H1 (cell line): ENCODE measurements at regions not wholly inside any gene's neighbourhood (a gene's known extent, or its start where the extent isn't known, plus 50 kb on each side); places are given as distances from the start of the nearest gene placed in this dataset.

Experiments used
- CTCF ChIA-PET: fragments of 300-600 bp; sonication (Branson Sonifier 250); formaldehyde crosslinking; loops from one replicate; lab custom pipeline; 2021; ENCODE audit not compliant: partially characterized antibody; lab: Charles Lee
- POLR2A ChIA-PET: fragments of 300-600 bp; sonication (Branson Sonifier 250); formaldehyde crosslinking; loops from one replicate; lab custom pipeline; 2021; ENCODE audit warnings: inconsistent platforms; ENCODE audit not compliant: partially characterized antibody; lab: Charles Lee
- DNase-seq, 2 experiments: peaks; one replicate each; pipeline versions ENCODE4 v3.0.0 to v3.0.0-alpha.2; 2010 to 2022; ENCODE audit warnings: low spot score in 2 of 2, low read depth in 1 of 2, mixed read lengths in 1 of 2
- FAIRE-seq: peaks from 2 replicates; lab custom pipeline; 2011; peaks lifted over from hg19 to GRCh38; lab: Jason Lieb, UNC
- H2AFZ ChIP-seq: 2 replicates; pipeline ENCODE4 v1.8.1; 2012; ENCODE audit warnings: low read length, inconsistent platforms
- H2AK5ac ChIP-seq: 2 replicates; pipeline ENCODE4 v1.6.1; 2013; ENCODE audit warnings: low read depth, low read length
- H2BK120ac ChIP-seq: replicated peaks from 2 replicates; pipeline ENCODE3; 2013; ENCODE audit warnings: low read depth, low read length, inconsistent platforms
- H2BK12ac ChIP-seq: 2 replicates; pipeline ENCODE4 v1.6.1; 2013; ENCODE audit warnings: low read depth, low read length
- H2BK15ac ChIP-seq: 2 replicates; pipeline ENCODE4 v1.6.1; 2013; ENCODE audit warnings: low read length
- H2BK20ac ChIP-seq: 2 replicates; pipeline ENCODE4 v1.6.1; 2013; ENCODE audit warnings: low read length
- H2BK5ac ChIP-seq: 2 replicates; pipeline ENCODE4 v1.6.1; 2013; ENCODE audit warnings: low read depth, low read length
- H3K14ac ChIP-seq: 2 replicates; pipeline ENCODE4 v1.6.1; 2013; ENCODE audit warnings: inconsistent platforms; ENCODE audit not compliant: insufficient read length
- H3K18ac ChIP-seq: 2 replicates; pipeline ENCODE4 v1.6.1; 2013; ENCODE audit warnings: low read length; ENCODE audit errors: extremely low read depth
- H3K23ac ChIP-seq: 2 replicates; pipeline ENCODE4 v1.6.1; 2013; ENCODE audit warnings: inconsistent platforms; ENCODE audit not compliant: insufficient read length
- H3K23me2 ChIP-seq: 2 replicates; pipeline ENCODE4 v1.6.1; 2013; ENCODE audit warnings: low read depth, low read length
- H3K27ac ChIP-seq: 2 replicates; pipeline ENCODE4 v1.6.1; 2011; ENCODE audit warnings: low read depth, low read length, inconsistent platforms
- H3K27me3 ChIP-seq, 4 experiments: replicated peaks in 1 of 4; 1 replicate in 1 of 4; 2 replicates in 3 of 4; pipeline versions ENCODE4 v1.6.1 to v1.8.1; 2011 to 2013; ENCODE audit warnings: low read length in 3 of 4, mild to moderate bottlenecking in 3 of 4, inconsistent platforms in 2 of 4, mixed read lengths in 2 of 4, moderate library complexity in 1 of 4; ENCODE audit not compliant: control insufficient read depth in 3 of 4, insufficient read depth in 3 of 4; ENCODE audit errors: extremely low read depth in 1 of 4
- H3K36me3 ChIP-seq, 4 experiments: 2 replicates each; pipeline versions ENCODE4 v1.6.1 to v1.8.1; 2011 to 2013; ENCODE audit warnings: mild to moderate bottlenecking in 4 of 4, low read length in 3 of 4, moderate library complexity in 2 of 4, control low read depth in 1 of 4, inconsistent platforms in 1 of 4; ENCODE audit not compliant: insufficient read depth in 4 of 4, control insufficient read depth in 2 of 4
- H3K4ac ChIP-seq: replicated peaks from 2 replicates; pipeline ENCODE3; 2013; ENCODE audit warnings: low read length, low read depth, mixed read lengths, inconsistent platforms; ENCODE audit not compliant: insufficient read length
- H3K4me1 ChIP-seq, 4 experiments: replicated peaks in 1 of 4; 1 replicate in 1 of 4; 2 replicates in 3 of 4; pipeline versions ENCODE4 v1.6.1 to v1.8.1; 2011 to 2013; ENCODE audit warnings: low read length in 3 of 4, inconsistent platforms in 2 of 4, mixed read lengths in 1 of 4; ENCODE audit not compliant: insufficient read depth in 4 of 4, control insufficient read depth in 3 of 4
- H3K4me2 ChIP-seq, 2 experiments: 2 replicates each; pipeline versions ENCODE4 v1.6.1 to v1.8.1; 2011 to 2013; ENCODE audit warnings: low read depth in 2 of 2, low read length in 2 of 2, control low read depth in 1 of 2, inconsistent platforms in 1 of 2, mild to moderate bottlenecking in 1 of 2; ENCODE audit not compliant: insufficient read depth in 1 of 2
- H3K4me3 ChIP-seq, 4 experiments: fragments of 200-600, 300-600 bp in 1 of 4; sonication (generic), shearing (Covaris generic), sonication (Bioruptor Twin) in 1 of 4; 2 replicates each; pipeline versions ENCODE4 v1.5.1 to v1.8.1; 2011 to 2016; ENCODE audit warnings: low read length in 4 of 4, low read depth in 3 of 4, control low read depth in 2 of 4, inconsistent platforms in 2 of 4, mild to moderate bottlenecking in 2 of 4, mixed read lengths in 1 of 4, moderate library complexity in 1 of 4; ENCODE audit not compliant: insufficient read depth in 2 of 4; ENCODE audit errors: extremely low read depth in 1 of 4
- H3K56ac ChIP-seq: replicated peaks from 2 replicates; pipeline ENCODE3; 2013; ENCODE audit warnings: low read depth, mild to moderate bottlenecking, mixed read lengths, low read length, inconsistent platforms; ENCODE audit not compliant: insufficient read length
- H3K79me1 ChIP-seq: 2 replicates; pipeline ENCODE4 v1.6.1; 2013; ENCODE audit warnings: low read depth, low read length, control low read depth
- H3K79me2 ChIP-seq, 2 experiments: 2 replicates each; pipeline versions ENCODE4 v1.6.1 to v1.8.1; 2012 to 2013; ENCODE audit warnings: low read length in 2 of 2, mild to moderate bottlenecking in 2 of 2, inconsistent platforms in 1 of 2; ENCODE audit not compliant: insufficient read depth in 2 of 2, control insufficient read depth in 1 of 2
- H3K9ac ChIP-seq, 4 experiments: replicated peaks in 1 of 4; 1 replicate in 1 of 4; 2 replicates in 3 of 4; pipeline versions ENCODE4 v1.6.1 to v1.8.1; 2011 to 2013; ENCODE audit warnings: low read depth in 3 of 4, low read length in 3 of 4, control low read depth in 2 of 4, mild to moderate bottlenecking in 2 of 4, moderate library complexity in 2 of 4, inconsistent platforms in 1 of 4; ENCODE audit errors: extremely low read depth in 1 of 4
- H3K9me3 ChIP-seq, 2 experiments: 2 replicates each; pipeline versions ENCODE4 v1.6.1 to v1.8.1; 2012 to 2013; ENCODE audit warnings: mild to moderate bottlenecking in 2 of 2, moderate library complexity in 2 of 2, control low read depth in 1 of 2, inconsistent platforms in 1 of 2, low read depth in 1 of 2, low read length in 1 of 2, mixed read lengths in 1 of 2; ENCODE audit not compliant: insufficient read depth in 2 of 2
- H4K20me1 ChIP-seq, 2 experiments: replicated peaks in 1 of 2; 2 replicates each; pipeline versions ENCODE3 to v1.8.1; 2011 to 2013; ENCODE audit warnings: inconsistent platforms in 2 of 2, low read length in 2 of 2, mild to moderate bottlenecking in 1 of 2; ENCODE audit not compliant: insufficient read depth in 2 of 2, control insufficient read depth in 1 of 2
- H4K5ac ChIP-seq: 2 replicates; pipeline ENCODE4 v1.6.1; 2013; ENCODE audit warnings: low read length, low read depth, mixed read lengths, inconsistent platforms; ENCODE audit not compliant: insufficient read length
- H4K8ac ChIP-seq: 2 replicates; pipeline ENCODE4 v1.8.0; 2013; ENCODE audit warnings: mild to moderate bottlenecking, moderate library complexity, low read length, inconsistent platforms; ENCODE audit not compliant: insufficient read depth; ENCODE audit errors: extremely low read depth
- H4K91ac ChIP-seq: replicated peaks from 2 replicates; pipeline ENCODE3; 2013; ENCODE audit warnings: low read length, mixed read lengths, inconsistent platforms; ENCODE audit not compliant: insufficient read length
- CBX8 ChIP-seq: fragments of 300-800, 300-1000 bp; sonication (generic); IDR thresholded peaks from 2 replicates; pipeline ENCODE4 v1.7.1; 2016; ENCODE audit warnings: low read depth, low read length, borderline replicate concordance
- EP300 ChIP-seq, 2 experiments: IDR thresholded peaks; 1 replicate in 1 of 2; 2 replicates in 1 of 2; pipeline ENCODE4 v1.6.1; 2011 to 2012; ENCODE audit warnings: low read depth in 2 of 2, low read length in 2 of 2, mild to moderate bottlenecking in 2 of 2, borderline replicate concordance in 1 of 2, inconsistent platforms in 1 of 2, moderate library complexity in 1 of 2
- GTF2F1 ChIP-seq: IDR thresholded peaks from 2 replicates; pipeline ENCODE4 v1.6.1; 2012; ENCODE audit warnings: low read depth, low read length, improper control_type of control experiment, borderline replicate concordance
- KDM1A ChIP-seq: fragments of 200-600, 300-600 bp; sonication (generic); IDR thresholded peaks from 2 replicates; pipeline ENCODE4 v1.7.1; 2016; ENCODE audit warnings: mild to moderate bottlenecking, low read length, borderline replicate concordance
- POLR2AphosphoS5 ChIP-seq: IDR thresholded peaks from 2 replicates; pipeline ENCODE4 v1.6.1; 2011; ENCODE audit warnings: low read depth, low read length
- SIX5 ChIP-seq: IDR thresholded peaks from 2 replicates; pipeline ENCODE4 v1.6.1; 2011; ENCODE audit warnings: mild to moderate bottlenecking, low read depth, low read length
- TAF7 ChIP-seq: optimal IDR thresholded peaks from 2 replicates; pipeline ENCODE3; 2011; ENCODE audit warnings: low read depth, mild to moderate bottlenecking, inconsistent platforms, low read length, moderate library complexity, borderline replicate concordance
- ZNF274 ChIP-seq: IDR thresholded peaks from 2 replicates; pipeline ENCODE4 v1.7.0; 2012; ENCODE audit warnings: low read length, borderline replicate concordance; ENCODE audit errors: extremely low read depth
- WGBS, 2 experiments: shearing (Covaris generic) in 1 of 2; methylation state at CpG; one replicate each; pipeline versions ENCODE4 v1.1.6 to v1.1.7; 2013 to 2015; ENCODE audit warnings: low lambda C conversion rate in 2 of 2, mixed read lengths in 2 of 2, inconsistent platforms in 1 of 2, low coverage in 1 of 2, missing lambda C conversion rate in 1 of 2; ENCODE audit not compliant: insufficient replicate concordance in 2 of 2, insufficient coverage in 1 of 2, insufficient read length in 1 of 2; ENCODE audit errors: extremely low coverage in 1 of 2, missing lambda C conversion rate in 1 of 2; 5-methylcytosine and 5-hydroxymethylcytosine counted together
- TF ChIP-seq, protein P1 (sequence below), 3 experiments: IDR thresholded peaks; 1 replicate in 2 of 3; 2 replicates in 1 of 3; pipeline versions ENCODE4 v1.5.1 to v1.6.1; 2011; ENCODE audit warnings: low read length in 3 of 3, mild to moderate bottlenecking in 3 of 3, inconsistent platforms in 2 of 3, low read depth in 1 of 3, moderate library complexity in 1 of 3; ENCODE audit not compliant: insufficient read depth in 1 of 3; ENCODE audit errors: control extremely low read depth in 1 of 3
- TF ChIP-seq, protein P2 (sequence below): IDR thresholded peaks from 2 replicates; pipeline ENCODE4 v1.6.1; 2012; ENCODE audit warnings: low read length, inconsistent platforms

DNA sequence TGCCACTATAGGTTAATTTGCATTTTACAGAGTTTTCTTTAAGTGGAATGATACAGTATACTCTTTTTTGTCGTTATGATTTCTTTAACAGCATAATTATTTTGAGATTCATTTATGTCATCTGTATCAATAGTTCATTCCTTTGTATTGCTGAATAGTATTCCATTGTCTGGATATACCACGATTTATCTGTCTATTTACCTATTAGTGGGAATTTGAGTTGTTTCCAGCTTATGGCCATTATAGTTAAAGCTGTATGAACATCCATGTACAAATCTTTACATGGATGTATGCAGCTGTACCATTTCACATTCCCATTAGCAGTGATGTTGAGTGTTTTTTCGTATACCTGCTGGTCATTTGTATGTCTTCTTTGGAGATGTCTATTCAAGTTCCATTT is 163.9 kb downstream of the ETNK1 start:
- no peak overlapping the region for H2AFZ ChIP-seq
- ChIA-PET CTCF (interaction anchor here (1.2 to 1.7 kb wide), 2 partner anchors 15 to 416 kb away, joined by 4 read pairs; no protein-coding TSS in a partner anchor), POLR2A (no interaction called here)
- H3K4me3 ChIP-seq: no peak overlapping the region
- no peaks in the 10 kb centered on the region for H3K79me1 ChIP-seq
- H3K9me3 ChIP-seq: peaks cover 0 to 2% of the 10 kb centered on the region in 2 experiments; a peak in 1 of 4 replicates
- no peak overlapping the region for H3K14ac ChIP-seq
- no peak overlapping the region for H3K4me2 ChIP-seq
- H3K9ac ChIP-seq: no peak overlapping the region
- no peak overlapping the region for H2BK12ac ChIP-seq
- no peaks in the 10 kb centered on the region for H3K36me3 ChIP-seq
- H4K20me1 ChIP-seq: no peaks in the 10 kb centered on the region
- no peak overlapping the region for H3K23ac ChIP-seq
- H2BK20ac ChIP-seq: no peak overlapping the region
- FAIRE-seq (no peak), DNase-seq (no peak)
- no peaks in the 10 kb centered on the region for H3K79me2 ChIP-seq
- H3K27ac ChIP-seq: no peak overlapping the region
- H3K18ac ChIP-seq: no peak overlapping the region
- H3K4ac ChIP-seq: no peak overlapping the region
- WGBS, 2 experiments: 94% methylated on average over 3 of the region's 3 CpGs; no CpG with 5 or more reads in 1 of the 2 experiments
- H2BK120ac ChIP-seq: no peak overlapping the region
- no peaks in the 10 kb centered on the region for H3K27me3 ChIP-seq
- H4K91ac ChIP-seq: no peak overlapping the region
- H3K23me2 ChIP-seq: no peaks in the 10 kb centered on the region
- no peak overlapping the region for H4K5ac ChIP-seq
- no peak overlapping the region for H2AK5ac ChIP-seq
- H2BK5ac ChIP-seq: no peak overlapping the region
- no peak overlapping the region for H4K8ac ChIP-seq
- no peak overlapping the region for H2BK15ac ChIP-seq
- H3K4me1 ChIP-seq: no peaks in the 10 kb centered on the region
- no peak overlapping the region for H3K56ac ChIP-seq
- TF ChIP-seq EP300 (IDR thresholded peaks at IDR 0.05; ENCODE audit: borderline replicate concordance in 1 of 2, low read depth in 2 of 2, low read length in 2 of 2) (no peak), ZNF274 (no peak), CBX8 (no peak), KDM1A (no peak), SIX5 (no peak), TAF7 (no peak), POLR2AphosphoS5 (no peak), GTF2F1 (no peak)
- TF ChIP-seq, protein P1, sequence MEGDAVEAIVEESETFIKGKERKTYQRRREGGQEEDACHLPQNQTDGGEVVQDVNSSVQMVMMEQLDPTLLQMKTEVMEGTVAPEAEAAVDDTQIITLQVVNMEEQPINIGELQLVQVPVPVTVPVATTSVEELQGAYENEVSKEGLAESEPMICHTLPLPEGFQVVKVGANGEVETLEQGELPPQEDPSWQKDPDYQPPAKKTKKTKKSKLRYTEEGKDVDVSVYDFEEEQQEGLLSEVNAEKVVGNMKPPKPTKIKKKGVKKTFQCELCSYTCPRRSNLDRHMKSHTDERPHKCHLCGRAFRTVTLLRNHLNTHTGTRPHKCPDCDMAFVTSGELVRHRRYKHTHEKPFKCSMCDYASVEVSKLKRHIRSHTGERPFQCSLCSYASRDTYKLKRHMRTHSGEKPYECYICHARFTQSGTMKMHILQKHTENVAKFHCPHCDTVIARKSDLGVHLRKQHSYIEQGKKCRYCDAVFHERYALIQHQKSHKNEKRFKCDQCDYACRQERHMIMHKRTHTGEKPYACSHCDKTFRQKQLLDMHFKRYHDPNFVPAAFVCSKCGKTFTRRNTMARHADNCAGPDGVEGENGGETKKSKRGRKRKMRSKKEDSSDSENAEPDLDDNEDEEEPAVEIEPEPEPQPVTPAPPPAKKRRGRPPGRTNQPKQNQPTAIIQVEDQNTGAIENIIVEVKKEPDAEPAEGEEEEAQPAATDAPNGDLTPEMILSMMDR (IDR thresholded peaks at IDR 0.05; ENCODE audit: control extremely low read depth in 1 of 3, insufficient read depth in 1 of 3, low read depth in 1 of 3, low read length in 3 of 3): no peak
- TF ChIP-seq, protein P2, sequence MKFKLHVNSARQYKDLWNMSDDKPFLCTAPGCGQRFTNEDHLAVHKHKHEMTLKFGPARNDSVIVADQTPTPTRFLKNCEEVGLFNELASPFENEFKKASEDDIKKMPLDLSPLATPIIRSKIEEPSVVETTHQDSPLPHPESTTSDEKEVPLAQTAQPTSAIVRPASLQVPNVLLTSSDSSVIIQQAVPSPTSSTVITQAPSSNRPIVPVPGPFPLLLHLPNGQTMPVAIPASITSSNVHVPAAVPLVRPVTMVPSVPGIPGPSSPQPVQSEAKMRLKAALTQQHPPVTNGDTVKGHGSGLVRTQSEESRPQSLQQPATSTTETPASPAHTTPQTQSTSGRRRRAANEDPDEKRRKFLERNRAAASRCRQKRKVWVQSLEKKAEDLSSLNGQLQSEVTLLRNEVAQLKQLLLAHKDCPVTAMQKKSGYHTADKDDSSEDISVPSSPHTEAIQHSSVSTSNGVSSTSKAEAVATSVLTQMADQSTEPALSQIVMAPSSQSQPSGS: no peak
